ENCODE measurements at regions not wholly inside any gene's neighbourhood (a gene's known extent, or its start where the extent isn't known, plus 50 kb on each side); places are given as distances from the start of the nearest gene placed in this dataset.
"Not testable (repeated sequence)": the region's sequence is repeated elsewhere in the genome, so short reads cannot be mapped to it uniquely, and the experiment has no call there.

DNA sequence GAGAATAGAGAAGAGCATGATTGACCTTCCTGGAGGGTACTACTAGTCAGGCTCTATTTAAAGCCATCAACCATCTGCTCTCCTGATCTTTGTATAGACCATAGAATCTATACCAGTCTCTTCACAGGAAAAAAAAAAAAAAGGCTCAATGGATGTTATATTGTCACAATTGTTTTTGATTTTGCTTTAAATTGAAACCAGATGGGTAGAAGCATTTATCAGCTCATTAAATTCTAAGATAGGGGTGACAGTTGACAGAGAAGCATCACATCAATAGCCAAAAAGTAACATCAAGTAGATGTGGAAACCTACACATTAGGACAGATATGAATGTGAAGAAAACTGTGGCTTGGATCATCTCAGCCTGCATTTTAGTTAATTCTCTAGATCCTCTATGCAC lies 558.9 kb upstream of the MBL2 start:
- Histone ChIP-seq H3K4me3 (ENCODE audit: control insufficient read depth in 1 of 7, extremely low read depth in 1 of 7, insufficient read depth in 4 of 7, low read depth in 2 of 7, low read length in 6 of 7) (no peak overlapping the region), H3K27ac (ENCODE audit: insufficient read depth in 1 of 2, low read depth in 1 of 2, low read length in 2 of 2, poor library complexity in 1 of 2, severe bottlenecking in 2 of 2) (no peak overlapping the region), H3K36me3 (ENCODE audit: control insufficient read depth in 4 of 4, insufficient read depth in 4 of 4, low read length in 3 of 4) (no peaks in the 10 kb centered on the region), H3K4me1 (ENCODE audit: control extremely low read depth in 1 of 4, control insufficient read depth in 4 of 4, insufficient read depth in 4 of 4, low read length in 3 of 4) (peaks cover 0 to 2% (median 0%) of the 10 kb centered on the region in 4 experiments), H3K9me3 (ENCODE audit: control extremely low read depth in 1 of 5, control insufficient read depth in 4 of 5, insufficient read depth in 2 of 5, low read depth in 1 of 5, low read length in 4 of 5) (peaks cover 0 to 14% (median 4%) of the 10 kb centered on the region in 5 experiments), H3K27me3 (replicated peaks in 2 of 5; ENCODE audit: control insufficient read depth in 4 of 5, insufficient read depth in 5 of 5, low read length in 4 of 5) (no peaks in the 10 kb centered on the region)
- ChIA-PET POLR2A (no interaction called here), CTCF (no interaction called here)
- no peak for DNase-seq

GRCh38 chr10:53326401-53327305 lies 554.1 kb upstream of the MBL2 start:
- H3K9me3 ChIP-seq (ENCODE audit: control extremely low read depth in 1 of 5, control insufficient read depth in 4 of 5, insufficient read depth in 2 of 5, low read depth in 1 of 5, low read length in 4 of 5); H3K36me3 ChIP-seq (ENCODE audit: control insufficient read depth in 4 of 4, insufficient read depth in 4 of 4, low read length in 3 of 4); H3K27ac ChIP-seq (ENCODE audit: insufficient read depth in 1 of 2, low read depth in 1 of 2, low read length in 2 of 2, poor library complexity in 1 of 2, severe bottlenecking in 2 of 2); H3K27me3 ChIP-seq (replicated peaks in 2 of 5; ENCODE audit: control insufficient read depth in 4 of 5, insufficient read depth in 5 of 5, low read length in 4 of 5); H3K4me1 ChIP-seq (ENCODE audit: control extremely low read depth in 1 of 4, control insufficient read depth in 4 of 4, insufficient read depth in 4 of 4, low read length in 3 of 4); CTCF ChIA-PET: not testable (repeated sequence)
- H3K4me3 ChIP-seq (ENCODE audit: control insufficient read depth in 1 of 7, extremely low read depth in 1 of 7, insufficient read depth in 4 of 7, low read depth in 2 of 7, low read length in 6 of 7) = peak overlapping the region in 4 of 7 experiments; percentile 19 to 57 (median 41)
- no CpG with 5 or more reads among the region's 10 CpGs for WGBS (ENCODE audit: insufficient coverage)
- POLR2A ChIA-PET = interaction anchor here (0.6 kb wide), 1 partner anchor 353 kb away, joined by 3 read pairs; no protein-coding TSS in a partner anchor
- DNase-seq = peak; percentile 42 to 81 (median 68)

DNA sequence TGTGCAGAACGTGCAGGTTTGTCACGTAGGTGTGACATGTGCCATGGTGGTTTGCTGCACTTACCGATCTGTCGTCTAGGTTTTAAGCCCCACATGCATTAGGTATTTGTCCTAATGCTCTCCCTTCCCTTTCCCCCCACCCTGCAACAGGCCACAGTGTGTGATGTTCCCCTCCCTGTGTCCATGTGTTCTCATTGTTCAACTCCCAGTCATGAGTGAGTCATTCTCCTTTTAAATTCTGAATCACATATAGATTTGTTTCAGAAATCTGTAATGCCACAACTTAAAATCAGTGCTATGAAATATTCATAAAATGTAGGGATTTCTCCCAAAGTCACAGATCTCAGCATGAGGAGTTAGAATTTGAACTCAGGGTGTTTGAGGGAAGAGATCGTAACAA lies 552.5 kb upstream of the MBL2 start:
- Histone ChIP-seq H3K4me1 (ENCODE audit: control extremely low read depth in 1 of 4, control insufficient read depth in 4 of 4, insufficient read depth in 4 of 4, low read length in 3 of 4) (peaks cover 0 to 2% (median 0%) of the 10 kb centered on the region in 4 experiments), H3K27ac (ENCODE audit: insufficient read depth in 1 of 2, low read depth in 1 of 2, low read length in 2 of 2, poor library complexity in 1 of 2, severe bottlenecking in 2 of 2) (no peak overlapping the region), H3K36me3 (ENCODE audit: control insufficient read depth in 4 of 4, insufficient read depth in 4 of 4, low read length in 3 of 4) (no peaks in the 10 kb centered on the region), H3K9me3 (ENCODE audit: control extremely low read depth in 1 of 5, control insufficient read depth in 4 of 5, insufficient read depth in 2 of 5, low read depth in 1 of 5, low read length in 4 of 5) (no peaks in the 10 kb centered on the region), H3K27me3 (replicated peaks in 2 of 5; ENCODE audit: control insufficient read depth in 4 of 5, insufficient read depth in 5 of 5, low read length in 4 of 5) (no peaks in the 10 kb centered on the region), H3K4me3 (ENCODE audit: control insufficient read depth in 1 of 7, extremely low read depth in 1 of 7, insufficient read depth in 4 of 7, low read depth in 2 of 7, low read length in 6 of 7) (no peak overlapping the region)
- DNase-seq = no peak
- POLR2A ChIA-PET = no interaction called here
- CTCF ChIA-PET = no interaction called here
- WGBS (ENCODE audit: insufficient coverage) = 80% methylated on average over 3 of the region's 5 CpGs

DNA sequence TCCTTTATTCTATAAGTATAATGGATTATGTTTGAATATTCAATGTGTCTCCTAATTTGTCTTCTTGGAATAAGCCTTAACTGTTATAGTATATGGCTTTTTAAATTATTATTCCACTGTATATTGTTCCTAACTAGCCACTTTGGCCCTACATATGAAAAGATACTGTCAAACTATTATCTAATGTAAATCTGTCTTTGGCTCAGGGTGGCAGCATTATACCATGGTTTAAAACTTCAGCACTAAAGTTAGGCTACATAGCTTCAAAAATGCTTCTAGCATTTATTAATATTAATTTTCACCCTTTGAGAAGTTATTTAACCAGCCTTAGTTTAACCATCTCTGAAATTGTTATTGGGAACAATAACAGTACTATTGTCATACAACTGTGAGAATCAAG lies 543.1 kb upstream of the MBL2 start:
- no peaks in the 10 kb centered on the region for H3K4me1 ChIP-seq (ENCODE audit: control extremely low read depth in 1 of 4, control insufficient read depth in 4 of 4, insufficient read depth in 4 of 4, low read length in 3 of 4)
- H3K27me3 ChIP-seq (replicated peaks in 2 of 5; ENCODE audit: control insufficient read depth in 4 of 5, insufficient read depth in 5 of 5, low read length in 4 of 5) = no peaks in the 10 kb centered on the region
- peak in 1 of 3 donors; percentile 31 for DNase-seq
- H3K9me3 ChIP-seq (ENCODE audit: control extremely low read depth in 1 of 5, control insufficient read depth in 4 of 5, insufficient read depth in 2 of 5, low read depth in 1 of 5, low read length in 4 of 5) = no peaks in the 10 kb centered on the region
- CTCF ChIA-PET = interaction anchor here (1.1 to 1.5 kb wide), 2 partner anchors 15 to 35 kb away, joined by 3 read pairs; no protein-coding TSS in a partner anchor
- H3K36me3 ChIP-seq (ENCODE audit: control insufficient read depth in 4 of 4, insufficient read depth in 4 of 4, low read length in 3 of 4) = no peaks in the 10 kb centered on the region
- no peak overlapping the region for H3K27ac ChIP-seq (ENCODE audit: insufficient read depth in 1 of 2, low read depth in 1 of 2, low read length in 2 of 2, poor library complexity in 1 of 2, severe bottlenecking in 2 of 2)
- H3K4me3 ChIP-seq (ENCODE audit: control insufficient read depth in 1 of 7, extremely low read depth in 1 of 7, insufficient read depth in 4 of 7, low read depth in 2 of 7, low read length in 6 of 7) = no peak overlapping the region
- POLR2A ChIA-PET = no interaction called here

GRCh38 chr10:53314876-53315275 lies 542.3 kb upstream of the MBL2 start:
- Histone ChIP-seq H3K9me3 (ENCODE audit: control extremely low read depth in 1 of 5, control insufficient read depth in 4 of 5, insufficient read depth in 2 of 5, low read depth in 1 of 5, low read length in 4 of 5) (no peaks in the 10 kb centered on the region), H3K4me3 (ENCODE audit: control insufficient read depth in 1 of 7, extremely low read depth in 1 of 7, insufficient read depth in 4 of 7, low read depth in 2 of 7, low read length in 6 of 7) (no peak overlapping the region), H3K27ac (ENCODE audit: insufficient read depth in 1 of 2, low read depth in 1 of 2, low read length in 2 of 2, poor library complexity in 1 of 2, severe bottlenecking in 2 of 2) (no peak overlapping the region), H3K27me3 (replicated peaks in 2 of 5; ENCODE audit: control insufficient read depth in 4 of 5, insufficient read depth in 5 of 5, low read length in 4 of 5) (no peaks in the 10 kb centered on the region), H3K4me1 (ENCODE audit: control extremely low read depth in 1 of 4, control insufficient read depth in 4 of 4, insufficient read depth in 4 of 4, low read length in 3 of 4) (no peaks in the 10 kb centered on the region), H3K36me3 (ENCODE audit: control insufficient read depth in 4 of 4, insufficient read depth in 4 of 4, low read length in 3 of 4) (no peaks in the 10 kb centered on the region)
- POLR2A ChIA-PET = no interaction called here
- CTCF ChIA-PET = interaction anchor here (1.1 to 1.5 kb wide), 2 partner anchors 15 to 34 kb away, joined by 3 read pairs; no protein-coding TSS in a partner anchor
- DNase-seq = peak in 2 of 3 donors; percentile 36 to 43
- WGBS (ENCODE audit: insufficient coverage) = 43% methylated on average over 1 of the region's 1 CpG

DNA sequence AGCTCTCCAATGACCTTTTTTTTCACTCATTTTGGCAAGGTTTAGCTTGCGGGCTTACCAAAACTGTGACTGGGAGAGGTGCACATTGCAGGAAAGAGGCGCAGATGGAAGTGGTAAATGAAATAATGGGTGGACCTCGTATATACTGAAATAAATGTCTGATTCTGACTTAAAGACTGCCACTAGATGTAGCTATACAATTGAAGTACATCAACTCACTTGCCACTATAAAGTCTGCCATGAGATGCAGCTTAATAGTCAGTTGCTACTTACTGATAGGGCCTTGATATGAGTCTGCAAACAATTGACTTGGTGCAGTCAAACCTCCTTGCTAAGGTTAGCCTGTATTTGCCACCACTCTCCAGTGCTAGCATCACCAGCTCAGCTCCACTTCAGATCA lies 525.9 kb upstream of the MBL2 start:
- no peak for DNase-seq
- ChIA-PET POLR2A (no interaction called here), CTCF (interaction anchor here (0.9 kb wide), 1 partner anchor 8 kb away, joined by 3 read pairs; no protein-coding TSS in a partner anchor)
- Histone ChIP-seq H3K4me1 (ENCODE audit: control extremely low read depth in 1 of 4, control insufficient read depth in 4 of 4, insufficient read depth in 4 of 4, low read length in 3 of 4) (no peaks in the 10 kb centered on the region), H3K27me3 (replicated peaks in 2 of 5; ENCODE audit: control insufficient read depth in 4 of 5, insufficient read depth in 5 of 5, low read length in 4 of 5) (no peaks in the 10 kb centered on the region), H3K4me3 (ENCODE audit: control insufficient read depth in 1 of 7, extremely low read depth in 1 of 7, insufficient read depth in 4 of 7, low read depth in 2 of 7, low read length in 6 of 7) (no peak overlapping the region), H3K27ac (ENCODE audit: insufficient read depth in 1 of 2, low read depth in 1 of 2, low read length in 2 of 2, poor library complexity in 1 of 2, severe bottlenecking in 2 of 2) (no peak overlapping the region), H3K9me3 (ENCODE audit: control extremely low read depth in 1 of 5, control insufficient read depth in 4 of 5, insufficient read depth in 2 of 5, low read depth in 1 of 5, low read length in 4 of 5) (no peaks in the 10 kb centered on the region), H3K36me3 (ENCODE audit: control insufficient read depth in 4 of 4, insufficient read depth in 4 of 4, low read length in 3 of 4) (no peaks in the 10 kb centered on the region)
- 100% methylated on average over 2 of the region's 3 CpGs for WGBS (ENCODE audit: insufficient coverage)

DNA sequence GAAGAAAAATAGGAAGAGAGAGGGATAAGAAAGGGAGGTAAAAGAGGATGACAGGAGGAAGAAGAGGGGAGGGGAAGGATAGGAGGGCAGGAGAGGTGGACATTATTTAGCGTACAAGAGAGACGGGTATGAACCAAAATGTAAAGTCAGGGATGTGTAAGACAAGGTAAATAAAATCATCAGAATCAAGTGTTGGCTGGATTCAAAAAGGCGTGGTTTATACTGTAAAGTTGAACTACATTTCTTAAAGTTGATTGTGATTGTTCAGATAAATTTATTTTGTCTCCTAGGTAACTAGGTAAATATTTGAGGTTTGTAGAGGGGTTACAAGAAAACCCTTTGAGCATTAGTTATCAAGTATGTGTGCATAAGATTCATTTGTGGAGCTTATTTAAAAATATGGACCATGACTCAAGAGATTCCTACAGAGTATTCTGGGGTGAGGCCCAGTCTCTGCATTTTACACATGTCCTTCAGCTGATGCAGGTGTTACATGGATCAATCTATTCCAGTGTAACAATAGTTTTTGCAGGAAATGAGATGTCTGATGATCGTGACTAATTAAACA lies 512.1 kb upstream of the MBL2 start:
- Histone ChIP-seq H3K9me3 (ENCODE audit: control extremely low read depth in 1 of 5, control insufficient read depth in 4 of 5, insufficient read depth in 2 of 5, low read depth in 1 of 5, low read length in 4 of 5) (no peaks in the 10 kb centered on the region), H3K36me3 (ENCODE audit: control insufficient read depth in 4 of 4, insufficient read depth in 4 of 4, low read length in 3 of 4) (no peaks in the 10 kb centered on the region), H3K4me1 (ENCODE audit: control extremely low read depth in 1 of 4, control insufficient read depth in 4 of 4, insufficient read depth in 4 of 4, low read length in 3 of 4) (no peaks in the 10 kb centered on the region), H3K27ac (ENCODE audit: insufficient read depth in 1 of 2, low read depth in 1 of 2, low read length in 2 of 2, poor library complexity in 1 of 2, severe bottlenecking in 2 of 2) (no peak overlapping the region), H3K27me3 (replicated peaks in 2 of 5; ENCODE audit: control insufficient read depth in 4 of 5, insufficient read depth in 5 of 5, low read length in 4 of 5) (no peaks in the 10 kb centered on the region), H3K4me3 (ENCODE audit: control insufficient read depth in 1 of 7, extremely low read depth in 1 of 7, insufficient read depth in 4 of 7, low read depth in 2 of 7, low read length in 6 of 7) (no peak overlapping the region)
- 91% methylated on average over 3 of the region's 4 CpGs for WGBS (ENCODE audit: insufficient coverage)
- DNase-seq = no peak
- POLR2A ChIA-PET = no interaction called here
- CTCF ChIA-PET = no interaction called here

All from common myeloid progenitor, CD34-positive (primary cell).